Breast epithelium (tissue), 3 donors: ENCODE measurements at regions not wholly inside any gene's neighbourhood (a gene's known extent, or its start where the extent isn't known, plus 50 kb on each side); places are given as distances from the start of the nearest gene placed in this dataset.

Experiments used
- POLR2A ChIP-seq: fragments of 450-650 bp; IDR thresholded peaks from one replicate; pipeline ENCODE4 v1.6.1; 2016; ENCODE audit warnings: antibody characterized with exemption, mild to moderate bottlenecking, moderate library complexity
- POLR2AphosphoS5 ChIP-seq, 3 donors: sonication (generic); formaldehyde crosslinking; IDR thresholded peaks; one replicate each; pipeline ENCODE4 v1.6.1; 2017; ENCODE audit warnings: antibody characterized with exemption in 3 of 3
- TF ChIP-seq, protein P1 (sequence below), 3 donors: fragments of 450-650 bp; IDR thresholded peaks; one replicate each; pipeline ENCODE4 v1.5.1; 2016 to 2017; ENCODE audit warnings: antibody characterized with exemption in 3 of 3, mild to moderate bottlenecking in 3 of 3, moderate library complexity in 3 of 3

DNA sequence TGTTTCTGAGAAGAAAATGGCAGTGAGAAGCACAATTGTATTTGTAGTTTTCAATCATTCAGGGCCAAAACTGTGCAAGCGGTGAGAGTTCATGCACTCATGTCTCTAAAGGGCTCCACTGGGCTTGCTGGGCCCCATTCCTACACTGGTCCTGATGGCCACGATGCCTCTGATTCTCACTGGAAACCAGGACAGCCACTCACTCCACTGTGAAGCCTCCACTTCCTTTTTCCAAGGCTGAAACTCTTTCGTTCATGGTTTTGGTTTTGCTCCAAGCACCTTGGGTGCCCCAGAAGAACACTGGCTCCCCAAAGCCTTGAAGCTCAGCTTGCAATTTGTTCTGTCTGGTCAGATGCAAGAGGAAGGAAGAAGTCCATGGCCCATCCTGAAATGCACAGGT lies 390.0 kb upstream of the MKI67 start:
- TF ChIP-seq, protein P1, sequence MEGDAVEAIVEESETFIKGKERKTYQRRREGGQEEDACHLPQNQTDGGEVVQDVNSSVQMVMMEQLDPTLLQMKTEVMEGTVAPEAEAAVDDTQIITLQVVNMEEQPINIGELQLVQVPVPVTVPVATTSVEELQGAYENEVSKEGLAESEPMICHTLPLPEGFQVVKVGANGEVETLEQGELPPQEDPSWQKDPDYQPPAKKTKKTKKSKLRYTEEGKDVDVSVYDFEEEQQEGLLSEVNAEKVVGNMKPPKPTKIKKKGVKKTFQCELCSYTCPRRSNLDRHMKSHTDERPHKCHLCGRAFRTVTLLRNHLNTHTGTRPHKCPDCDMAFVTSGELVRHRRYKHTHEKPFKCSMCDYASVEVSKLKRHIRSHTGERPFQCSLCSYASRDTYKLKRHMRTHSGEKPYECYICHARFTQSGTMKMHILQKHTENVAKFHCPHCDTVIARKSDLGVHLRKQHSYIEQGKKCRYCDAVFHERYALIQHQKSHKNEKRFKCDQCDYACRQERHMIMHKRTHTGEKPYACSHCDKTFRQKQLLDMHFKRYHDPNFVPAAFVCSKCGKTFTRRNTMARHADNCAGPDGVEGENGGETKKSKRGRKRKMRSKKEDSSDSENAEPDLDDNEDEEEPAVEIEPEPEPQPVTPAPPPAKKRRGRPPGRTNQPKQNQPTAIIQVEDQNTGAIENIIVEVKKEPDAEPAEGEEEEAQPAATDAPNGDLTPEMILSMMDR (IDR thresholded peaks at IDR 0.05), result no peak
- no peak for TF ChIP-seq POLR2AphosphoS5 (IDR thresholded peaks at IDR 0.05)
- no peak for TF ChIP-seq POLR2A
